ENCODE measurements at regions not wholly inside any gene's neighbourhood (a gene's known extent, or its start where the extent isn't known, plus 50 kb on each side); places are given as distances from the start of the nearest gene placed in this dataset.

- no peaks in the 10 kb centered on the region for H3K27me3 ChIP-seq
- H3K9me3 ChIP-seq: no peaks in the 10 kb centered on the region
- no peak overlapping the region for H3K4me3 ChIP-seq
- ATAC-seq (ENCODE audit: low FRiP score in 2 of 2) (peak in 1 of 2 donors; percentile 87), DNase-seq (peak in 1 of 2 donors; percentile 33)
- no peaks in the 10 kb centered on the region for H3K4me1 ChIP-seq
- no peak overlapping the region for H3K27ac ChIP-seq
- 16 to 28% methylated on average over 4 of the region's 4 CpGs for WGBS, 2 donors
- TF ChIP-seq POLR2AphosphoS5 (IDR thresholded peaks at IDR 0.05): no peak
- TF ChIP-seq POLR2A (IDR thresholded peaks at IDR 0.05): no peak
- peak; percentile 10 to 75 (median 43) for TF ChIP-seq CTCF (IDR thresholded peaks at IDR 0.05)
- TF ChIP-seq EP300 (IDR thresholded peaks at IDR 0.05): no peak
- H3K36me3 ChIP-seq: no peaks in the 10 kb centered on the region
Observed at GRCh38 chr13:31431722-31432137, 232.0 kb downstream of the B3GLCT start.

- 55 to 76% methylated on average over 1 of the region's 1 CpG for WGBS, 2 donors
- TF ChIP-seq CTCF (IDR thresholded peaks at IDR 0.05) (no peak), POLR2A (IDR thresholded peaks at IDR 0.05) (no peak), EP300 (IDR thresholded peaks at IDR 0.05) (no peak), POLR2AphosphoS5 (IDR thresholded peaks at IDR 0.05) (no peak)
- no peak for DNase-seq
- no peaks in the 10 kb centered on the region for H3K9me3 ChIP-seq
- no peak for ATAC-seq (ENCODE audit: low FRiP score in 2 of 2)
- H3K27me3 ChIP-seq: no peaks in the 10 kb centered on the region
- no peaks in the 10 kb centered on the region for H3K36me3 ChIP-seq
- H3K27ac ChIP-seq: no peak overlapping the region
- no peaks in the 10 kb centered on the region for H3K4me1 ChIP-seq
- H3K4me3 ChIP-seq: no peak overlapping the region
Observed at GRCh38 chr13:31433207-31433606, 233.4 kb downstream of the B3GLCT start.

- Histone ChIP-seq H3K4me3 (no peak overlapping the region), H3K9me3 (no peaks in the 10 kb centered on the region), H3K27ac (no peak overlapping the region), H3K36me3 (no peaks in the 10 kb centered on the region), H3K27me3 (no peaks in the 10 kb centered on the region), H3K4me1 (no peaks in the 10 kb centered on the region)
- TF ChIP-seq EP300 (IDR thresholded peaks at IDR 0.05) (no peak), CTCF (IDR thresholded peaks at IDR 0.05) (no peak), POLR2AphosphoS5 (IDR thresholded peaks at IDR 0.05) (no peak), POLR2A (IDR thresholded peaks at IDR 0.05) (no peak)
- WGBS, 2 donors: 67 to 70% methylated on average over 7 of the region's 7 CpGs
- DNase-seq (no peak), ATAC-seq (ENCODE audit: low FRiP score in 2 of 2) (no peak)
Observed at GRCh38 chr13:31433746-31434145, 234.0 kb downstream of the B3GLCT start.

- DNase-seq: no peak
- Histone ChIP-seq H3K4me3 (no peak overlapping the region), H3K36me3 (no peaks in the 10 kb centered on the region), H3K27me3 (no peaks in the 10 kb centered on the region), H3K9me3 (no peaks in the 10 kb centered on the region), H3K27ac (no peak overlapping the region), H3K4me1 (no peaks in the 10 kb centered on the region)
- ATAC-seq (ENCODE audit: low FRiP score in 2 of 2): no peak
- 80 to 85% methylated on average over 8 of the region's 8 CpGs for WGBS, 2 donors
- no peak for TF ChIP-seq EP300 (IDR thresholded peaks at IDR 0.05)
- TF ChIP-seq POLR2A (IDR thresholded peaks at IDR 0.05): no peak
- no peak for TF ChIP-seq CTCF (IDR thresholded peaks at IDR 0.05)
- no peak for TF ChIP-seq POLR2AphosphoS5 (IDR thresholded peaks at IDR 0.05)
Observed at GRCh38 chr13:31434613-31435012, 234.8 kb downstream of the B3GLCT start.

GRCh38 chr13:31435536-31435935 is 235.8 kb downstream of the B3GLCT start:
- Histone ChIP-seq H3K27me3 (no peaks in the 10 kb centered on the region), H3K27ac (no peak overlapping the region), H3K36me3 (no peaks in the 10 kb centered on the region), H3K4me3 (no peak overlapping the region), H3K9me3 (no peaks in the 10 kb centered on the region), H3K4me1 (no peaks in the 10 kb centered on the region)
- WGBS, 2 donors: 65 to 67% methylated on average over 4 of the region's 4 CpGs
- ATAC-seq (ENCODE audit: low FRiP score in 2 of 2): no peak
- TF ChIP-seq CTCF (IDR thresholded peaks at IDR 0.05): no peak
- no peak for TF ChIP-seq POLR2A (IDR thresholded peaks at IDR 0.05)
- TF ChIP-seq POLR2AphosphoS5 (IDR thresholded peaks at IDR 0.05): no peak
- TF ChIP-seq EP300 (IDR thresholded peaks at IDR 0.05): no peak
- DNase-seq: no peak

Data from upper lobe of left lung (tissue), 6 donors.